Head of caudate nucleus (tissue), 42 donors: ENCODE measurements at regions not wholly inside any gene's neighbourhood (a gene's known extent, or its start where the extent isn't known, plus 50 kb on each side); places are given as distances from the start of the nearest gene placed in this dataset.

ENCODE experiments used
- DNase-seq, 42 donors: peaks; one replicate each; pipeline versions ENCODE4 v3.0.0 to v3.0.0-alpha.2; 2020 to 2021; ENCODE audit warnings: mixed read lengths in 7 of 42
- intact Hi-C: fragments of 100-400 bp; cut with DNase I; formaldehyde crosslinking; loops from one replicate; pipeline ENCODE4 v1.15.0; 2022

GRCh38 chr6:56866917-56867522, 87.9 kb upstream of the BEND6 start:
- no peak for DNase-seq
- intact Hi-C loops = no loop called here

GRCh38 chr6:56865081-56865875, 89.6 kb upstream of the BEND6 start:
- intact Hi-C loops = no loop called here

DNA sequence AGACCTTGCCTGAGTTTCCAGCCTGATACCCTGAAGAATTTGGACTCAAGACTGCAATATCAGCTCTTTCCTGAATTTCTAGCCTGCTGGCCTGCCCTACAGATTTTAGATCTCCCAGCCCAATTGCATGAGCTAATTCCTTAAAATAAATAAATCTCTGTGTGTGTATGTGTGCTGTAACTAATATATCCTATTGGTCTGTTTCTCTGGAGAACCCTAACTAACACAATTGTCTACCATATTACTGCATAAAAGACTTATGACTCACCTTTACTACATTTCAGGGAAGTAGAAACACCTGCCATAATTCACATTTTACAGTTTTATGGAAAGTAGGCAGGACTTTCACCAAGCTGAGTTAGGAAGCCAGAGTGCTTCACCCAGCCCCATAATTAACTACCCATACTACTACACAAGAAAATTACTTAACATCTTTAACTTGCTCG, 90.7 kb upstream of the BEND6 start:
- intact Hi-C loops = no loop called here
- no peak for DNase-seq

More at GRCh38 chr6:56865081-56865875, 89.6 kb upstream of the BEND6 start:
- DNase-seq = no peak

GRCh38 chr6:56863366-56863765, 91.5 kb upstream of the BEND6 start:
- intact Hi-C loops = no loop called here

GRCh38 chr6:56862415-56863175, 92.3 kb upstream of the BEND6 start:
- intact Hi-C loops = no loop called here
- no peak for DNase-seq

More at GRCh38 chr6:56863366-56863765, 91.5 kb upstream of the BEND6 start:
- no peak for DNase-seq

- no peak for DNase-seq
Observed at GRCh38 chr6:56860475-56860874, 94.4 kb upstream of the BEND6 start.

GRCh38 chr6:56856036-56856580, 98.8 kb upstream of the BEND6 start:
- DNase-seq = no peak
- intact Hi-C loops = no loop called here

More at GRCh38 chr6:56860475-56860874, 94.4 kb upstream of the BEND6 start:
- intact Hi-C loops = no loop called here

GRCh38 chr6:56854086-56854485, 100.8 kb upstream of the BEND6 start:
- intact Hi-C loops = loop anchor here (5.0 kb wide), 2 partner anchors 92 to 147 kb away; no protein-coding TSS in a partner anchor

GRCh38 chr6:56853541-56853940, 101.4 kb upstream of the BEND6 start:
- no peak for DNase-seq
- intact Hi-C loops = loop anchor here (5.0 kb wide), 2 partner anchors 91 to 146 kb away; no protein-coding TSS in a partner anchor

More at GRCh38 chr6:56854086-56854485, 100.8 kb upstream of the BEND6 start:
- no peak for DNase-seq

GRCh38 chr6:56852260-56853010, 102.5 kb upstream of the BEND6 start:
- intact Hi-C loops = loop anchor here (5.0 kb wide), 2 partner anchors 90 to 145 kb away; no protein-coding TSS in a partner anchor
- peak in 3 of 42 donors; percentile 28 to 58 (median 31) for DNase-seq

GRCh38 chr6:56851541-56852259, 103.2 kb upstream of the BEND6 start:
- intact Hi-C loops = loop anchor here (2.0 to 5.0 kb wide), 3 partner anchors 89 to 213 kb away; no protein-coding TSS in a partner anchor
- DNase-seq = peak; percentile 25 to 88 (median 62)

DNA sequence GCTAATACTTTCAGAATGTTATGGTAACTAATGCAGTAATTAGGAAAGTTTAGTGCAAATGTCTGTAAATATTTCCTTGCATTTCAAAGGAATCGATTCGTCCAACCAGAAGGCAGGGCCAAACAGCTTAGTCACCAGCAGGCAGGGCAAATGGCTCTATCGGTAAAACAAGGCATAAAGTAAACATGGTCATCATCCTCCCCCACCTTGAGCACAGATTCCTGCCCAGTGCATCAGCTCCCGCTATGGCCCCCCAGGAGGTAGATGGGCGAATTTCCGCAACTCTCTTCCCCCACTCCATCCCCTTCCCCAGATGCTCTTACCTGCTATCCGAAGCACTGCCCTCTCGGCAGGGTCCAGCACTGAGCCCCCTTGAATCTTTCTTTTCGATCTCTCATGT, 103.8 kb upstream of the BEND6 start:
- peak in 22 of 42 donors; percentile 9 to 57 (median 26) for DNase-seq
- intact Hi-C loops = loop anchor here (2.0 to 5.0 kb wide), 3 partner anchors 89 to 212 kb away; no protein-coding TSS in a partner anchor

DNA sequence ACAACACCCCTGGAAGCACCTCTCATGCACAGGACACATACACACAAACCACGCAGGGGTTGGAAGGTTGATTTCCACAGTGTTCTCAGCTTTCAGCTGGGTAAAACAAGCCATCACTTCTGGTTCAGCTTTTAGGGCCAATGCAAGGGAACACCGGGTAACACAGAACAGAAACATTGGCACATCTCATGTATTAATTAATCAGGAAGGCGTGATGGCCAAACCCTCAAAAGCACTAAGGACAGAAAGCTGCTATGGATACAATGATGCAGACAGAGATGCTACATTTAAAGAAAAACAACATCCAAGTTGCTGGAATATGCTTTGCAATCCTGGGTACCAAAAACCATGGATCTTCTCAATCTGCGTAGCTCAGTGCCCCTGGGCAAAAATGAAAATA, 104.3 kb upstream of the BEND6 start:
- intact Hi-C loops = loop anchor here (2.0 to 5.0 kb wide), 3 partner anchors 88 to 212 kb away; no protein-coding TSS in a partner anchor

GRCh38 chr6:56849896-56850295, 105.0 kb upstream of the BEND6 start:
- DNase-seq = peak in 38 of 42 donors; percentile 12 to 79 (median 45)
- intact Hi-C loops = loop anchor here (2.0 to 5.0 kb wide), 3 partner anchors 88 to 211 kb away; no protein-coding TSS in a partner anchor

More for the DNA sequence above, 104.3 kb upstream of the BEND6 start:
- peak in 19 of 42 donors; percentile 4 to 66 (median 28) for DNase-seq

- intact Hi-C loops = no loop called here
- DNase-seq = no peak
Observed at GRCh38 chr6:56848105-56848504, 106.8 kb upstream of the BEND6 start.

GRCh38 chr6:56845032-56845431, 109.9 kb upstream of the BEND6 start:
- intact Hi-C loops = no loop called here
- no peak for DNase-seq
